Colon (tissue), 2 donors: ENCODE measurements at regions not wholly inside any gene's neighbourhood (a gene's known extent, or its start where the extent isn't known, plus 50 kb on each side); places are given as distances from the start of the nearest gene placed in this dataset.

Experiments
- FAIRE-seq: peaks from 2 replicates; lab custom pipeline; 2012; peaks lifted over from hg19 to GRCh38; lab: Jason Lieb, UNC
- donor health status: control.
- donor health status: control.

GRCh38 chr16:73214825-73215677 is 167.1 kb upstream of the ZFHX3 start:
- no peak for FAIRE-seq

- no peak for FAIRE-seq
Observed at GRCh38 chr16:73213732-73214455, 166.0 kb upstream of the ZFHX3 start.

GRCh38 chr16:73212431-73212830 is 164.5 kb upstream of the ZFHX3 start:
- no peak for FAIRE-seq

- no peak for FAIRE-seq
Observed at GRCh38 chr16:73210686-73211085, 162.8 kb upstream of the ZFHX3 start.

- no peak for FAIRE-seq
Observed at GRCh38 chr16:73210084-73210483, 162.2 kb upstream of the ZFHX3 start.

- no peak for FAIRE-seq
Observed at GRCh38 chr16:73209190-73209589, 161.3 kb upstream of the ZFHX3 start.

- no peak for FAIRE-seq
Observed at GRCh38 chr16:73206151-73206707, 158.3 kb upstream of the ZFHX3 start.

- FAIRE-seq = no peak
Observed at GRCh38 chr16:73205153-73205886, 157.4 kb upstream of the ZFHX3 start.

GRCh38 chr16:73204359-73205152 is 156.6 kb upstream of the ZFHX3 start:
- FAIRE-seq = no peak

GRCh38 chr16:73202161-73202729 is 154.3 kb upstream of the ZFHX3 start:
- FAIRE-seq = no peak

- FAIRE-seq = no peak
Observed at GRCh38 chr16:73199214-73199613, 151.3 kb upstream of the ZFHX3 start.

GRCh38 chr16:73198481-73198880 is 150.6 kb upstream of the ZFHX3 start:
- FAIRE-seq = no peak

- no peak for FAIRE-seq
Observed at GRCh38 chr16:73197598-73197997, 149.7 kb upstream of the ZFHX3 start.

- no peak for FAIRE-seq
Observed at GRCh38 chr16:73196670-73197069, 148.7 kb upstream of the ZFHX3 start.

GRCh38 chr16:73193464-73193863 is 145.5 kb upstream of the ZFHX3 start:
- FAIRE-seq = no peak

GRCh38 chr16:73192232-73192894 is 144.4 kb upstream of the ZFHX3 start:
- FAIRE-seq = no peak

- no peak for FAIRE-seq
Observed at GRCh38 chr16:73191660-73192046, 143.7 kb upstream of the ZFHX3 start.

GRCh38 chr16:73190688-73191659 is 143.0 kb upstream of the ZFHX3 start:
- no peak for FAIRE-seq

GRCh38 chr16:73190256-73190655 is 142.3 kb upstream of the ZFHX3 start:
- no peak for FAIRE-seq

- FAIRE-seq = no peak
Observed at GRCh38 chr16:73189136-73189535, 141.2 kb upstream of the ZFHX3 start.
